Adrenal gland (tissue), 9 donors: ENCODE measurements at regions not wholly inside any gene's neighbourhood (a gene's known extent, or its start where the extent isn't known, plus 50 kb on each side); places are given as distances from the start of the nearest gene placed in this dataset.

Experiments used
- DNase-seq, 7 donors: peaks; one replicate each; pipeline ENCODE4 v3.0.0-alpha.2; 2019 to 2020
- H3K27ac ChIP-seq, 5 donors: fragments of 200-600 bp; sonication (generic) in 4 of 5; 1 replicate in 3 of 5; 2 replicates in 2 of 5; pipeline versions ENCODE4 v1.5.1 to v1.8.0; 2016 to 2020; ENCODE audit warnings: mild to moderate bottlenecking in 1 of 5
- H3K27me3 ChIP-seq: fragments of 200-600 bp; 2 replicates; pipeline ENCODE4 v1.8.0; 2021
- H3K36me3 ChIP-seq, 2 donors: fragments of 200-600 bp; replicated peaks in 1 of 2; 1 replicate in 1 of 2; 2 replicates in 1 of 2; pipeline versions ENCODE4 v1.5.1 to v1.8.0; 2018 to 2022
- H3K4me1 ChIP-seq, 2 donors: fragments of 200-600 bp; replicated peaks in 1 of 2; 1 replicate in 1 of 2; 2 replicates in 1 of 2; pipeline versions ENCODE4 v1.5.1 to v1.8.0; 2018 to 2021
- H3K4me3 ChIP-seq, 4 donors: fragments of 200-600 bp; sonication (generic) in 3 of 4; one replicate each; pipeline ENCODE4 v1.5.1; 2016 to 2018
- H3K9me3 ChIP-seq, 3 donors: fragments of 200-600 bp; sonication (generic) in 1 of 3; replicated peaks in 1 of 3; 1 replicate in 2 of 3; 2 replicates in 1 of 3; pipeline versions ENCODE4 v1.5.1 to v1.8.0; 2016 to 2021
- CTCF ChIP-seq, 6 experiments: fragments of 450-650 bp in 4 of 6; fragments of 200-600 bp in 2 of 6; sonication (generic) in 1 of 6; IDR thresholded peaks; 1 replicate in 5 of 6; 2 replicates in 1 of 6; pipeline versions ENCODE4 v1.5.1 to v1.8.0; 2016 to 2021; ENCODE audit warnings: antibody characterized with exemption in 6 of 6, mild to moderate bottlenecking in 2 of 6, moderate library complexity in 1 of 6
- POLR2A ChIP-seq, 2 donors: fragments of 450-650 bp; IDR thresholded peaks; one replicate each; pipeline ENCODE4 v1.6.1; 2017; ENCODE audit warnings: antibody characterized with exemption in 2 of 2, mild to moderate bottlenecking in 2 of 2, moderate library complexity in 1 of 2
- WGBS, 4 donors: extraction: QIAGEN DNeasy Blood & Tissue Kit in 2 of 4; methylation state at CpG; one replicate each; pipeline versions ENCODE4 v1.1.5 to v1.1.7; 2013 to 2017; 5-methylcytosine and 5-hydroxymethylcytosine counted together
- intact Hi-C, 2 donors: fragments of 100-400 bp; cut with DNase I; formaldehyde crosslinking; loops; one replicate each; pipeline versions ENCODE4 v1.14.1 to v1.15.0; 2022 to 2023
- donor health status: healthy with polysubstance abuse.
- donor health status: Bipolar disorder and iron deficiency.
- donor health status: DM: yes; HTN: yes; CAD: no.
- donor health status: DM: no; HTN: no; CAD: no.
- donor health status: DM: no; HTN: no; CAD: no.

- no peaks in the 10 kb centered on the region for H3K9me3 ChIP-seq
- intact Hi-C loops, result no loop called here
- no peak for TF ChIP-seq POLR2A (IDR thresholded peaks at IDR 0.05)
- no peak for TF ChIP-seq CTCF (IDR thresholded peaks at IDR 0.05)
- 57 to 79% (median 73%) methylated on average over 3 of the region's 3 CpGs for WGBS, 4 donors
- no peaks in the 10 kb centered on the region for H3K27me3 ChIP-seq
- H3K36me3 ChIP-seq, result no peaks in the 10 kb centered on the region
- H3K27ac ChIP-seq, result no peak overlapping the region
- peaks cover 12 to 14% of the 10 kb centered on the region in 2 donors for H3K4me1 ChIP-seq
- DNase-seq, result no peak
- no peak overlapping the region for H3K4me3 ChIP-seq
Measured at GRCh38 chr7:85600395-85600794, 413.5 kb upstream of the SEMA3D start.

- Histone ChIP-seq H3K4me3 (no peak overlapping the region), H3K27me3 (no peaks in the 10 kb centered on the region), H3K27ac (peak overlapping the region in 1 of 5 donors; percentile 27), H3K4me1 (peaks cover 14 to 15% of the 10 kb centered on the region in 2 donors), H3K36me3 (no peaks in the 10 kb centered on the region), H3K9me3 (no peaks in the 10 kb centered on the region)
- intact Hi-C loops, result no loop called here
- 36 to 53% (median 39%) methylated on average over 2 of the region's 2 CpGs for WGBS, 4 donors
- no peak for DNase-seq
- TF ChIP-seq CTCF (IDR thresholded peaks at IDR 0.05), result no peak
- no peak for TF ChIP-seq POLR2A (IDR thresholded peaks at IDR 0.05)
Measured at GRCh38 chr7:85596827-85597226, 410.0 kb upstream of the SEMA3D start.

- Histone ChIP-seq H3K36me3 (no peaks in the 10 kb centered on the region), H3K27me3 (no peaks in the 10 kb centered on the region), H3K4me1 (peaks cover 14 to 15% of the 10 kb centered on the region in 2 donors), H3K4me3 (no peak overlapping the region), H3K27ac (no peak overlapping the region), H3K9me3 (no peaks in the 10 kb centered on the region)
- TF ChIP-seq POLR2A (IDR thresholded peaks at IDR 0.05), result no peak
- no peak for TF ChIP-seq CTCF (IDR thresholded peaks at IDR 0.05)
- no peak for DNase-seq
- intact Hi-C loops, result no loop called here
Measured at GRCh38 chr7:85595750-85596178, 408.9 kb upstream of the SEMA3D start.

GRCh38 chr7:85593355-85593754, 406.5 kb upstream of the SEMA3D start:
- Histone ChIP-seq H3K4me1 (peaks cover 14 to 15% of the 10 kb centered on the region in 2 donors), H3K36me3 (no peaks in the 10 kb centered on the region), H3K9me3 (no peaks in the 10 kb centered on the region), H3K27ac (no peak overlapping the region), H3K27me3 (no peaks in the 10 kb centered on the region), H3K4me3 (no peak overlapping the region)
- TF ChIP-seq POLR2A (IDR thresholded peaks at IDR 0.05) (no peak), CTCF (IDR thresholded peaks at IDR 0.05) (no peak)
- intact Hi-C loops, result no loop called here
- no peak for DNase-seq
- WGBS, 4 donors, result 61 to 86% (median 64%) methylated on average over 3 of the region's 3 CpGs
